ENCODE measurements at regions not wholly inside any gene's neighbourhood (a gene's known extent, or its start where the extent isn't known, plus 50 kb on each side); places are given as distances from the start of the nearest gene placed in this dataset.
"Not testable (repeated sequence)": the region's sequence is repeated elsewhere in the genome, so short reads cannot be mapped to it uniquely, and the experiment has no call there.

GRCh38 chr6:144901412-144901811, 616.3 kb downstream of the UTRN start:
- no peak for DNase-seq

- DNase-seq = no peak
Observed at GRCh38 chr6:144908004-144908403, 622.9 kb downstream of the UTRN start.

- DNase-seq = no peak
Observed at GRCh38 chr6:144909753-144910285, 624.7 kb downstream of the UTRN start.

- DNase-seq = no peak
Observed at GRCh38 chr6:144911322-144911721, 626.2 kb downstream of the UTRN start.

GRCh38 chr6:144912474-144912873, 627.3 kb downstream of the UTRN start:
- no peak for DNase-seq

GRCh38 chr6:144918073-144918472, 632.9 kb downstream of the UTRN start:
- no peak for DNase-seq

- no peak for DNase-seq
Observed at GRCh38 chr6:144919560-144919959, 634.4 kb downstream of the UTRN start.

GRCh38 chr6:144920391-144920961, 635.3 kb downstream of the UTRN start:
- no peak for DNase-seq

- DNase-seq = no peak
Observed at GRCh38 chr6:144921206-144921975, 636.3 kb downstream of the UTRN start.

GRCh38 chr6:144922120-144922722, 637.1 kb downstream of the UTRN start:
- no peak for DNase-seq

- DNase-seq = not testable (repeated sequence)
Observed at GRCh38 chr6:144922771-144923490, 637.8 kb downstream of the UTRN start.

GRCh38 chr6:144923491-144923787, 638.3 kb downstream of the UTRN start:
- DNase-seq = not testable (repeated sequence)

- no peak for DNase-seq
Observed at GRCh38 chr6:144928847-144929246, 643.7 kb downstream of the UTRN start.

GRCh38 chr6:144929262-144929661, 644.1 kb downstream of the UTRN start:
- DNase-seq = no peak

GRCh38 chr6:144931172-144932035, 646.3 kb downstream of the UTRN start:
- DNase-seq = no peak

- DNase-seq = no peak
Observed at GRCh38 chr6:144932621-144933020, 647.5 kb downstream of the UTRN start.

GRCh38 chr6:144935181-144935580, 650.0 kb downstream of the UTRN start:
- DNase-seq = no peak

GRCh38 chr6:144935661-144936060, 650.5 kb downstream of the UTRN start:
- DNase-seq = no peak

- DNase-seq = no peak
Observed at GRCh38 chr6:144936764-144937163, 651.6 kb downstream of the UTRN start.

- no peak for DNase-seq
Observed at GRCh38 chr6:144939921-144940320, 654.8 kb downstream of the UTRN start.

- no peak for DNase-seq
Observed at GRCh38 chr6:144944106-144944505, 659.0 kb downstream of the UTRN start.

- DNase-seq = no peak
Observed at GRCh38 chr6:144947398-144947976, 662.4 kb downstream of the UTRN start.

Measured in SHP77 treated with DMSO at 0.1 percent for 48 hours (cell line).